Esophagus squamous epithelium (tissue), 4 donors: ENCODE measurements at regions not wholly inside any gene's neighbourhood (a gene's known extent, or its start where the extent isn't known, plus 50 kb on each side); places are given as distances from the start of the nearest gene placed in this dataset.

Experiments
- POLR2A ChIP-seq, 4 donors: fragments of 450-650 bp; IDR thresholded peaks; one replicate each; pipeline ENCODE4 v1.6.1; 2017; ENCODE audit warnings: antibody characterized with exemption in 4 of 4, mild to moderate bottlenecking in 4 of 4, moderate library complexity in 3 of 4
- TF ChIP-seq, protein P1 (sequence below), 6 experiments: fragments of 450-650 bp in 4 of 6; fragments of 200-600 bp in 2 of 6; sonication (generic) in 2 of 6; IDR thresholded peaks; one replicate each; pipeline ENCODE4 v1.5.1; 2016 to 2019; ENCODE audit warnings: antibody characterized with exemption in 6 of 6, mild to moderate bottlenecking in 4 of 6, moderate library complexity in 4 of 6

GRCh38 chr3:72303926-72304325, 519.0 kb upstream of the PROK2 start:
- TF ChIP-seq POLR2A (IDR thresholded peaks at IDR 0.05), result no peak
- TF ChIP-seq, protein P1, sequence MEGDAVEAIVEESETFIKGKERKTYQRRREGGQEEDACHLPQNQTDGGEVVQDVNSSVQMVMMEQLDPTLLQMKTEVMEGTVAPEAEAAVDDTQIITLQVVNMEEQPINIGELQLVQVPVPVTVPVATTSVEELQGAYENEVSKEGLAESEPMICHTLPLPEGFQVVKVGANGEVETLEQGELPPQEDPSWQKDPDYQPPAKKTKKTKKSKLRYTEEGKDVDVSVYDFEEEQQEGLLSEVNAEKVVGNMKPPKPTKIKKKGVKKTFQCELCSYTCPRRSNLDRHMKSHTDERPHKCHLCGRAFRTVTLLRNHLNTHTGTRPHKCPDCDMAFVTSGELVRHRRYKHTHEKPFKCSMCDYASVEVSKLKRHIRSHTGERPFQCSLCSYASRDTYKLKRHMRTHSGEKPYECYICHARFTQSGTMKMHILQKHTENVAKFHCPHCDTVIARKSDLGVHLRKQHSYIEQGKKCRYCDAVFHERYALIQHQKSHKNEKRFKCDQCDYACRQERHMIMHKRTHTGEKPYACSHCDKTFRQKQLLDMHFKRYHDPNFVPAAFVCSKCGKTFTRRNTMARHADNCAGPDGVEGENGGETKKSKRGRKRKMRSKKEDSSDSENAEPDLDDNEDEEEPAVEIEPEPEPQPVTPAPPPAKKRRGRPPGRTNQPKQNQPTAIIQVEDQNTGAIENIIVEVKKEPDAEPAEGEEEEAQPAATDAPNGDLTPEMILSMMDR (IDR thresholded peaks at IDR 0.05), result no peak
